Ovary (tissue), 3 donors: ENCODE measurements at regions not wholly inside any gene's neighbourhood (a gene's known extent, or its start where the extent isn't known, plus 50 kb on each side); places are given as distances from the start of the nearest gene placed in this dataset.

ENCODE experiments used
- POLR2A ChIP-seq: fragments of 450-650 bp; IDR thresholded peaks from one replicate; pipeline ENCODE4 v1.6.1; 2017; ENCODE audit warnings: antibody characterized with exemption, mild to moderate bottlenecking, moderate library complexity
- TF ChIP-seq, protein P1 (sequence below), 3 donors: fragments of 450-650 bp in 2 of 3; fragments of 200-600 bp in 1 of 3; IDR thresholded peaks; one replicate each; pipeline versions ENCODE4 v1.5.1 to v1.8.0; 2016 to 2022; ENCODE audit warnings: antibody characterized with exemption in 3 of 3, mild to moderate bottlenecking in 1 of 3
- donor health status: DM: no; HTN: no; CAD: no.

DNA sequence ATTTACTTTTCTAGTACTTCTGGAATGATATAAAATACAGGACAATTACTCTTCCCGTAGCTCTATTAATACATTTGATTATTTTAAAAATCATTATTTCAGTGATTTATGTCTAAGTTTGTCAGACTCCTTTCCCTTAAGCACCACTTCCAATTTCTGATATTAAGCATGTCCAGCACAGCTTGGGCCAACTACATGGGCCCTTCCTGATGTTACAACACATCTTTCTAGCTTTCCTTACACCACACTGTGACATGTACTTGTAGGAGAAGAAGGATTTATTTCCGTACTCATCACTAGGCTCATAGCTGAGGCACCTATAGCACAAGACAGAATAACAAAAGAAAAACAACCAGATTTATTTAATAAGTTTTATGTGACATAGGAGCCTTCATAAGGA, 134.8 kb upstream of the HNRNPA3 start:
- TF ChIP-seq, protein P1, sequence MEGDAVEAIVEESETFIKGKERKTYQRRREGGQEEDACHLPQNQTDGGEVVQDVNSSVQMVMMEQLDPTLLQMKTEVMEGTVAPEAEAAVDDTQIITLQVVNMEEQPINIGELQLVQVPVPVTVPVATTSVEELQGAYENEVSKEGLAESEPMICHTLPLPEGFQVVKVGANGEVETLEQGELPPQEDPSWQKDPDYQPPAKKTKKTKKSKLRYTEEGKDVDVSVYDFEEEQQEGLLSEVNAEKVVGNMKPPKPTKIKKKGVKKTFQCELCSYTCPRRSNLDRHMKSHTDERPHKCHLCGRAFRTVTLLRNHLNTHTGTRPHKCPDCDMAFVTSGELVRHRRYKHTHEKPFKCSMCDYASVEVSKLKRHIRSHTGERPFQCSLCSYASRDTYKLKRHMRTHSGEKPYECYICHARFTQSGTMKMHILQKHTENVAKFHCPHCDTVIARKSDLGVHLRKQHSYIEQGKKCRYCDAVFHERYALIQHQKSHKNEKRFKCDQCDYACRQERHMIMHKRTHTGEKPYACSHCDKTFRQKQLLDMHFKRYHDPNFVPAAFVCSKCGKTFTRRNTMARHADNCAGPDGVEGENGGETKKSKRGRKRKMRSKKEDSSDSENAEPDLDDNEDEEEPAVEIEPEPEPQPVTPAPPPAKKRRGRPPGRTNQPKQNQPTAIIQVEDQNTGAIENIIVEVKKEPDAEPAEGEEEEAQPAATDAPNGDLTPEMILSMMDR (IDR thresholded peaks at IDR 0.05): no peak
- TF ChIP-seq POLR2A: no peak
